Muscle layer of duodenum (tissue), 2 donors: ENCODE measurements at regions not wholly inside any gene's neighbourhood (a gene's known extent, or its start where the extent isn't known, plus 50 kb on each side); places are given as distances from the start of the nearest gene placed in this dataset.

Source experiments
- H3K27ac ChIP-seq: one replicate; pipeline ENCODE4 v1.7.0; 2013; ENCODE audit warnings: mild to moderate bottlenecking, low read length
- H3K27me3 ChIP-seq: one replicate; pipeline ENCODE4 v1.7.0; 2013; ENCODE audit warnings: low read depth, mild to moderate bottlenecking, control low read depth, low read length
- H3K36me3 ChIP-seq, 2 donors: one replicate each; pipeline ENCODE4 v1.7.0; 2013; ENCODE audit warnings: low read length in 2 of 2, control low read depth in 1 of 2, mild to moderate bottlenecking in 1 of 2; ENCODE audit not compliant: insufficient read depth in 2 of 2, control insufficient read depth in 1 of 2
- H3K4me1 ChIP-seq, 2 donors: one replicate each; pipeline ENCODE4 v1.7.0; 2013; ENCODE audit warnings: low read length in 2 of 2, mild to moderate bottlenecking in 2 of 2, control low read depth in 1 of 2, moderate library complexity in 1 of 2; ENCODE audit not compliant: insufficient read depth in 2 of 2, control insufficient read depth in 1 of 2
- H3K4me3 ChIP-seq, 2 donors: one replicate each; pipeline ENCODE4 v1.7.0; 2013; ENCODE audit warnings: low read length in 2 of 2, low read depth in 1 of 2, mild to moderate bottlenecking in 1 of 2
- H3K9me3 ChIP-seq, 2 donors: one replicate each; pipeline ENCODE4 v1.7.0; 2013; ENCODE audit warnings: low read length in 2 of 2, control low read depth in 1 of 2, mild to moderate bottlenecking in 1 of 2; ENCODE audit not compliant: control insufficient read depth in 1 of 2
- donor health status: healthy.

DNA sequence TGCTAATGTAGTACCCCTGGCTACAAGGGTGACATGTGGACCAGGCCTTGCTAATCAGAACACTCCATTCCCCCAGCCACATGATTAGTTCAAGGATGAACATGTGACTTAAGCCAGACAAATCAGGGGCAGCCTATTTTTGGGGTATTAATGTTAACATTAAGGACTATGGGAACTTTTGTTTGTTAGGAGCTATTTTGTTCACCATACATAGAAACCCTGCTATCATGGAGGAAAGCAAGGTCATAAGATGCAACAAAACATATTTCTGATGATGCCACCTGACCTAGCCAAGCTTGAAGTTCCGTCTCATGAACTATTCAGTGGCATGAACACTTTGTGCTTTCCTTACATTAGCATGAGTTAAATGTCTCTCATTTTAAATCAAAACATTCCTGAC is 90.8 kb upstream of the PELI2 start:
- Histone ChIP-seq H3K9me3 (no peaks in the 10 kb centered on the region), H3K27ac (no peak overlapping the region), H3K36me3 (no peaks in the 10 kb centered on the region), H3K27me3 (no peaks in the 10 kb centered on the region), H3K4me3 (no peak overlapping the region), H3K4me1 (no peaks in the 10 kb centered on the region)

- Histone ChIP-seq H3K27me3 (no peaks in the 10 kb centered on the region), H3K27ac (peak overlapping the region; percentile 19), H3K36me3 (no peaks in the 10 kb centered on the region), H3K4me1 (no peaks in the 10 kb centered on the region), H3K4me3 (peak overlapping the region; percentile 15 to 23), H3K9me3 (no peaks in the 10 kb centered on the region)
These were observed 90.1 kb upstream of the PELI2 start for GRCh38 chr14:56027916-56028712.

DNA sequence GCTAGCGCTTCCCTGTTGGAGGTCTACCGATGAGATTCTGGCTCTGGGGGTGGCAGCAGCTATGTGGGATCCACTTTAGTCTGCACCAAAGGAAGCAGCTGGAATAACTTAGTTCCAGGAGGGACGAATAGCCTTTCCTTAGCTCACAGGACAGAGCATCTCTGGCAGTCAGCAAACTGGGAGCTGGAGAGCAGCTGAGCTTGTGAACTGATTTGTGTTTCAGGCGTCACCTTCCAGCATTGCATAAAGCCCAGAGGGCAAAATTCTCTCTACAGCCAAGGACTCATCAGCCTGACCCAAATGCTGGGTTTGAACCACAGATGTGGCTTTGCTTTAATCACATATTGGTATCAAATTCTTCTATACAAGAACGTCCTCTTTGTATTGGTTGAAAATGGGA is 81.9 kb upstream of the PELI2 start:
- Histone ChIP-seq H3K27ac (no peak overlapping the region), H3K36me3 (no peaks in the 10 kb centered on the region), H3K9me3 (no peaks in the 10 kb centered on the region), H3K4me1 (no peaks in the 10 kb centered on the region), H3K4me3 (no peak overlapping the region), H3K27me3 (no peaks in the 10 kb centered on the region)

GRCh38 chr14:56040121-56040520 is 78.1 kb upstream of the PELI2 start:
- no peak overlapping the region for H3K27ac ChIP-seq
- no peaks in the 10 kb centered on the region for H3K4me1 ChIP-seq
- H3K27me3 ChIP-seq: no peaks in the 10 kb centered on the region
- no peak overlapping the region for H3K4me3 ChIP-seq
- H3K9me3 ChIP-seq: no peaks in the 10 kb centered on the region
- no peaks in the 10 kb centered on the region for H3K36me3 ChIP-seq

GRCh38 chr14:56044196-56044595 is 74.0 kb upstream of the PELI2 start:
- Histone ChIP-seq H3K4me3 (no peak overlapping the region), H3K27me3 (no peaks in the 10 kb centered on the region), H3K27ac (no peak overlapping the region), H3K4me1 (no peaks in the 10 kb centered on the region), H3K9me3 (no peaks in the 10 kb centered on the region), H3K36me3 (no peaks in the 10 kb centered on the region)

DNA sequence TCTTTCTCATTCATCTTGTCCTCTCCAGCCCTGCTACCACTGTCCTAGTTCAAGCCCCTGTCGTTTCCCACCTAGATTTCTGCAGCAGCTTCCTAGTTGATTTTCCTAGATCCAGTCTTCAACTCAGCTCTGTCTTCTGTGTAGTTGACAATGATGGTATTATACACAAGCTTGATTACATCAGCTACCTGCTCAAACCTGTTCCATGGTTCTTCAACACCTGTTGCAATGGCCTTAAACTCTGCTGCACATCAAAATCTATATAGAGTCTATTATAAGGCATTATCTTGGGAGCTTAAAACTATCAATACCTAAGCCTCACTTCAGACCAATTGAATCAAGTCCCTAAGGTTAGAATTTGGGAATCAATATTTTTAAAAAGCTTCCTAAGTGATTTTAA is 71.7 kb upstream of the PELI2 start:
- Histone ChIP-seq H3K36me3 (no peaks in the 10 kb centered on the region), H3K27ac (no peak overlapping the region), H3K9me3 (no peaks in the 10 kb centered on the region), H3K4me1 (no peaks in the 10 kb centered on the region), H3K27me3 (no peaks in the 10 kb centered on the region), H3K4me3 (no peak overlapping the region)

DNA sequence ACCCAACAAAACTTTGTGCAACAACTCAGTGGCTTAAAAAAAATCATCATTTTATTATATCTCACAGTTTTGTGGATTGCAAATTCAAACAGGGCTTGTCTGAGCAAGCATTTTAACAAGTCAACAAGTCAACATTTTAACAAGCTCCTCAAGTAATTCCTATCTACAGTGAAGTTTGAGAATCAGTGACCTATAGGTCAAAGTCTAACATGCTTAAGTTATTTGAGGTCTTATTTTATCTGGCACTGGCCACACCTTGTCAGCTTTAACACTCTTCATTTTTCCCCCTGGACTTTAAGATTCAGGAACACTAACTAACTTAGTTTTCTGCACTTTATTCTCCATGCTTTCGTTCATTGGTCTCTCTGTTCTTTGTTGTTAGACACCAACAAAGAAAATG is 71.2 kb upstream of the PELI2 start:
- Histone ChIP-seq H3K4me1 (no peaks in the 10 kb centered on the region), H3K9me3 (no peaks in the 10 kb centered on the region), H3K27me3 (no peaks in the 10 kb centered on the region), H3K4me3 (no peak overlapping the region), H3K27ac (no peak overlapping the region), H3K36me3 (no peaks in the 10 kb centered on the region)

DNA sequence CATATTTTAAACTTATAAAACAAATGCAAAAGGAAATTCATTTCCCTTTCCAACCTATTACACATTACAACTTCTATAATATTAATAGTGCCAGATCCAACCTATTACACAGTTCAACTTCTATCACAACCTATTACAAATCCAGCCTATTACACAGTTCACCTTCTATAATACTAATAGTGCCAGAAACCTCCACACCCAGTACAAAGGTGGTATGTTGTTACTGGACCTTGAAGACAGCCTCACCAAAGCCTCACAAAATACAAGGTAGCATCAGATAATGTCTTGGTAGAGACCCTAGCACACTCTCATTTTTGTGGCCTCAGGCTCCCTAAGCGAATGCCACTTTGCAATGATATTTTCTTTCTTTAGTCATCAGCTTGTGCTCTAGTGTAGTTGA is 68.7 kb upstream of the PELI2 start:
- no peaks in the 10 kb centered on the region for H3K27me3 ChIP-seq
- no peaks in the 10 kb centered on the region for H3K9me3 ChIP-seq
- no peak overlapping the region for H3K27ac ChIP-seq
- H3K4me1 ChIP-seq: no peaks in the 10 kb centered on the region
- no peak overlapping the region for H3K4me3 ChIP-seq
- no peaks in the 10 kb centered on the region for H3K36me3 ChIP-seq

DNA sequence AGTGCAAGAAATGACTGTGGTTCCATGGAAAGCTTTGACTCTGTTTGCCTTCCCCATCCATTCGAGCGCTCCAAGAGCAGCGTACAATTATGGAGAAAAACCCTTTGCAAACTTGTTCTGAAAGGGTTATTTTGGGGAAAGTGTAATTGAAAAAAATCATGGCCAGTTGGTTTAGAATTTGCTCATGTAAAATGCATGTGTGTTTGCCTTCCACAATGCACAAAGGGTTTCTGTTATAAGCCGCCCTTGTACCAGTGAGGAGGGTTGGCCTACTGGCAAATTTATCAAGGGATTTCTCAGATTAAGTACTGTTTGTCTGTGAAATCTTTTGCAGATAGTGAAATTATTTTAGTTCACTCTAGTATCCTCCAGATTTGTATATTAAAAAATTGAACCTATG is 62.7 kb upstream of the PELI2 start:
- H3K36me3 ChIP-seq: no peaks in the 10 kb centered on the region
- no peaks in the 10 kb centered on the region for H3K9me3 ChIP-seq
- H3K4me3 ChIP-seq: no peak overlapping the region
- H3K27me3 ChIP-seq: no peaks in the 10 kb centered on the region
- no peaks in the 10 kb centered on the region for H3K4me1 ChIP-seq
- no peak overlapping the region for H3K27ac ChIP-seq

DNA sequence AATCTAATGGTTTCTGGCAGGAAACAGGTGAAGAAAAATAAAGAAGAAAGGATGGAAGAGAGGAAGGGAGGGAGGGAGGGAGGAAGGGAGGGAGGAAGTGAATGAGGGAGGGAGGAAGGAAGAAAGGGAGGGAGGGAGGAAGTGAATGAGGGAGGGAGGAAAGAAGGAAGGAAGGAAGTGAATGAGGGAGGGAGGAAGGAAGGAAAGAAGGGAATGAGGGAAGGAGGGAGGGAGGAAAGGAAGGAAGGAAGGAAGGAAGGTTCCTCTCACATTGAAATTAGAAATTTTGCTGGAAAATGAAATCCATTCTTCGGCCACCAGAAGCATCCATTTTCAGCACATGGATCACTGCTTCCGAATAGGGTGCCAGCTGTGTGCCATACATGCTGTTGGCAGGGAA is 62.2 kb upstream of the PELI2 start:
- Histone ChIP-seq H3K9me3 (no peaks in the 10 kb centered on the region), H3K4me3 (no peak overlapping the region), H3K36me3 (no peaks in the 10 kb centered on the region), H3K27ac (no peak overlapping the region), H3K4me1 (no peaks in the 10 kb centered on the region), H3K27me3 (no peaks in the 10 kb centered on the region)

- Histone ChIP-seq H3K27ac (no peak overlapping the region), H3K4me1 (no peaks in the 10 kb centered on the region), H3K27me3 (no peaks in the 10 kb centered on the region), H3K9me3 (no peaks in the 10 kb centered on the region), H3K4me3 (no peak overlapping the region), H3K36me3 (no peaks in the 10 kb centered on the region)
These were observed 61.0 kb upstream of the PELI2 start for GRCh38 chr14:56057071-56057741.

DNA sequence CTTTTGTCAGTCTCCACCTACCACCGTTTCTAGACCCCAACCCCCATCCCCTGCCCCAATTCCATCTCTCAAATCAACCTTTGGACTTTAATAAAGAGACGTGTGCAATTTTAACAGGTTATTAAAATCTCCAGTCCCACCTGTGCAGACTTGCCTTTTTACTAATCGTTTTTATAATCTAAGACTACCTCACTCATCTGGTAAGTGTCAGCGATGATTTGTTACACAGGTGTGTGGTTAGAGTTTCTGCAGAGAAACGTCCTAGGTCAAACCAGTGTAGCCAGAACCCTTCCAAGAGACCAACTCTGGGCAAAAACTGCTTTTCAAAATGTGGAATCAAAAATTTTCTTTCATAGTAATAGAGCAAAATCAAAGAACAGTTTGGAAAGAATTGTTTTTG is 60.4 kb upstream of the PELI2 start:
- Histone ChIP-seq H3K9me3 (no peaks in the 10 kb centered on the region), H3K4me3 (no peak overlapping the region), H3K27me3 (no peaks in the 10 kb centered on the region), H3K27ac (no peak overlapping the region), H3K36me3 (no peaks in the 10 kb centered on the region), H3K4me1 (no peaks in the 10 kb centered on the region)
